Vagina (tissue), 2 donors: ENCODE measurements at regions not wholly inside any gene's neighbourhood (a gene's known extent, or its start where the extent isn't known, plus 50 kb on each side); places are given as distances from the start of the nearest gene placed in this dataset.

Source experiments
- CTCF ChIP-seq, 3 experiments: fragments of 450-650 bp in 2 of 3; fragments of 200-600 bp in 1 of 3; sonication (generic) in 1 of 3; IDR thresholded peaks; one replicate each; pipeline ENCODE4 v1.5.1; 2017 to 2019; ENCODE audit warnings: antibody characterized with exemption in 3 of 3, mild to moderate bottlenecking in 2 of 3, moderate library complexity in 2 of 3
- POLR2A ChIP-seq, 2 donors: fragments of 450-650 bp; IDR thresholded peaks; one replicate each; pipeline ENCODE4 v1.6.1; 2017; ENCODE audit warnings: antibody characterized with exemption in 2 of 2, mild to moderate bottlenecking in 2 of 2, moderate library complexity in 2 of 2

GRCh38 chr1:98021126-98021525 is 100.3 kb upstream of the DPYD start:
- TF ChIP-seq POLR2A (IDR thresholded peaks at IDR 0.05), result no peak
- no peak for TF ChIP-seq CTCF (IDR thresholded peaks at IDR 0.05)
